ENCODE measurements at regions not wholly inside any gene's neighbourhood (a gene's known extent, or its start where the extent isn't known, plus 50 kb on each side); places are given as distances from the start of the nearest gene placed in this dataset.
A peak's percentile ranks its signal among the peaks of the same experiment; 100 is the strongest.
"Not testable (repeated sequence)": the region's sequence is repeated elsewhere in the genome, so short reads cannot be mapped to it uniquely, and the experiment has no call there.

DNA sequence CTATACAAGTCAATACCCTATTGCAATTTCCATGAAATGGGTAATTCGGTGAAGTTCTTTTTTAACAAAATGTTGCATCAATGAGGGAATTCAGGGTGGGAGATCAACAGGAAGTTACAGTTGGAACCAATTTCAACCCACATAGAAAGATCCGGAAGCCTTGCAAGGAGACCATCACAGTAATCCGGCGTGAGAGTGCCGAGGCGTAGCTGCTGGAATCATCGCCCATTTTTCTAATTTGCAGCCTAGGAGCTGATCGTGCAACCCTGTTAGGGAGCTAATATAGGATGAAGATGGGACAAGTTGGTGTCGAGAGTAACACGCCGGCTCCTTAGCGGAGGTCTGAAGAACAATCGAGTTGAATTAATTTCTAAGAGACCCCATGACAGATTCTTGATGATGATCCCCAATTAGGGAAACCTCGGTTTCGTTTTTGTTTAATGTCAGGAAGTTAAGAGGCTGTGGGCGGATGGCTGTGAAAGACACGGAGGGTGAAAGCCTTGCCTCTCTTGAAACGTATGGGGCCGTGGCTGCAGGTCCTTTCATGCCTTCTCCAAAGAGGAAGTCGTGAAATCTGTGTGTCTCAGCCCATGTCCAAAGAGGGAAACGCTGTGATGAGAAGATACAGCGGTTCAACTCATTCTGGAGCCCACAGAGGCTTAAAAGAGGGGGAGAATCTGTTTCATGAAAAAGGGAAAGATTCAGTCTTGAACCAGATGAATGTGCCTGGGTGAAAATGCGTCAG is 51.2 kb upstream of the CARD11 start:
- FAIRE-seq = peak; percentile 78

DNA sequence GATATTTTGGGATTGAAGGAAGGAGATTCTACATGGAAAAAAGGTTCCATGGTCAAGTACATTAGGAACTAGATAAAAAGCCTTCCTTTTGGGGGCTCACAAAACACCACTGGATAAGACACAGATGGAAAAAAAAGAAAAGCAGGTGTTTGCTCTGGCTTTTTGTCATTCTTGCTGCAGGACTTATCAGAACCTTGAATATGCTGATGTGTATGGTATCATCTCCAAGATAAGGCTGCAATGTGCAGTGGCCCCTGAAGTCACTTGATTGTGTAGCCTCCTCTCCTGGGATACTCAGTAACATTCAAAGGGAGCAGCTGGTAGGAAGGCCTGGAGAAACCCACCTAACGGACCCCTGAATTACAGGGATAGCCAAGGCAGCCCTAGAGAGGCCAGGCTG is 54.1 kb upstream of the CARD11 start:
- FAIRE-seq = no peak
- no peak for DNase-seq (ENCODE audit: low spot score)

More for the DNA sequence above, 51.2 kb upstream of the CARD11 start:
- no peak for DNase-seq (ENCODE audit: low spot score)

DNA sequence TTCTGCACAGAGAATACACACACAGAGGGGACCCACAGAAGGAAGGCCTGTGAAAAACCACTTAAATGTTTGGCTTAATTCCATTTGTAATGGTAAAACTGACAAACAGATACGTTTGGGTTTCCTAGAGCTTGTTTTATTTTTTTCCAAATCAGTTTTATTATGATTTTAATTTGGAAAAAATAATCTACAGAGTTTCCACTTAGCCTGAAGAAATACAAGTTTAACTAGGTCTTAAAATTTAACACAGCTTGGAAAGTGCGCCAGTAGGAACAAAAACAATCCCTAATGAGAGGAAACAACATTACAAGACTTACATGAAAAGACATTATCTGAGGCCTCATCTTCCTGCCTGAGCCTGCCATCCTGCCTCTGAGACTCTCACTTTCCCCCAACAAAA is 58.5 kb upstream of the CARD11 start:
- DNase-seq (ENCODE audit: low spot score) (no peak), FAIRE-seq (peak; percentile 85)

DNA sequence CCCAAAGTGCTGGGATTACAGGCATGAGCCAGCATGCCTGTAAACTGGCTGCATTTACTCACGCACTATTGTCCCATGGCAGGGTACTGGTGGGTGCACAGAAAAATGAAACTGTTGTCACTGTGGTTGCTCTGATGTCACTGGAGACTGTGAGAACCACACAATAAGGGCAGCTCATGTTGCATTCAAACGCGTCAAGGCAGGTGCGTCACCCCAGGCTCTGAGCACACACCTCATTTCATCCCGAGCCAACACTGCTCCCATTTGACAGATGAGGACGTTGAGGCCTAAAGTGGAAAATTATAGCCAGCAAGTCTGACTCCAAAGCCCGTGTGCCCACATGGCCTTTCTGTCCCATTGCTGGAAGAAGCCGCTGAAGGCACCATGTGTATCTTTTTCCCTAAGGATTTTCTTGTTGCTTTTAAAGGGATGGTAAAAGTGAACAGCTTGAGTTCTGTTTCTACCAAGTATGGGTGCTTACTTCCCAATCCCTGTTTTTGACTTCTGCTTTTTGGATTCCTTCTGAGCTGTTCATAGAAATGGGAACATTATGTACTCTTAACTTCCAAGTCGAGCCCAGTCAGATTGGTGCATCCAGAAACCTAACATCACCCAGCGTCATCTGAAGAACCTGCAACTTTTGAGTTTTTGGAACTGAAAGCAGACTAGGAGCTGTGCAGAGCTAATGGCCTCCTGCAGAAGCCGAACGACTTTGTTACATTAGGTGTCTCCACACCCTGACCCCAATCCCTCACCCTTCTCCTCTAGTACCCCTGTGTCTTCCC is 60.1 kb upstream of the CARD11 start:
- no peak for DNase-seq (ENCODE audit: low spot score)
- FAIRE-seq = peak; percentile 76

- peak; percentile 84 for FAIRE-seq
- DNase-seq (ENCODE audit: low spot score) = no peak
Observed at GRCh38 chr7:3105856-3106255, 62.2 kb upstream of the CARD11 start.

- FAIRE-seq (peak; percentile 50), DNase-seq (ENCODE audit: low spot score) (no peak)
Observed at GRCh38 chr7:3106361-3106826, 62.7 kb upstream of the CARD11 start.

DNA sequence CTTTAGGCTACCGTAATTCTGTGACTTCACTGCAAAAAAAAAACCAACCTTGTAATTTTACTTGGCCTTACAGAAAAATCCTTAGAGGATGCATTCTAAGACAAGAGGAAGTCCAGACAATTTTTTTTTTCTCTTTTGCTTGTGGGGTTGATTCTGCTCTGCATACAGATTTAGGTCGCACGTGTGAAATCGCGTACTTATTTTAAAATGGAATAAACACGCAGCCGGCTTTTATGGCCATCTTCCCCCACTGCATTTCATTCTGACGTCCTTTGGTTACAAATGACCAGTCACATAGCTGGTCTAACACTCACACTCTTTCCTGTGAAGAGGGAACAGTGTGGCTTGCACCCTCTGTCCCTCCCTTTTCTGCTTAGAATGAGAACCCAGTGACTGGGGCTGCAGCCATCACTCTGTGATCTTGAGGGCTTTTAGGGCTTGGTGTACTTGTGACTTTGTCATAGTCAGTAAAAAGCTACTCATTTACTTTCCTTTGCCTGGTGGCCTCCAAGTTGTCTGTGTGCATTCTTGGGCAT is 63.6 kb upstream of the CARD11 start:
- FAIRE-seq (peak; percentile 70), DNase-seq (ENCODE audit: low spot score) (no peak)

- no peak for DNase-seq (ENCODE audit: low spot score)
- FAIRE-seq = peak; percentile 35
Observed at GRCh38 chr7:3107889-3108570, 64.4 kb upstream of the CARD11 start.

GRCh38 chr7:3109311-3109915 is 65.7 kb upstream of the CARD11 start:
- peak; percentile 77 for FAIRE-seq

GRCh38 chr7:3112479-3113134 is 68.9 kb upstream of the CARD11 start:
- DNase-seq (ENCODE audit: low spot score) (no peak), FAIRE-seq (peak; percentile 98)

More at GRCh38 chr7:3109311-3109915, 65.7 kb upstream of the CARD11 start:
- no peak for DNase-seq (ENCODE audit: low spot score)

DNA sequence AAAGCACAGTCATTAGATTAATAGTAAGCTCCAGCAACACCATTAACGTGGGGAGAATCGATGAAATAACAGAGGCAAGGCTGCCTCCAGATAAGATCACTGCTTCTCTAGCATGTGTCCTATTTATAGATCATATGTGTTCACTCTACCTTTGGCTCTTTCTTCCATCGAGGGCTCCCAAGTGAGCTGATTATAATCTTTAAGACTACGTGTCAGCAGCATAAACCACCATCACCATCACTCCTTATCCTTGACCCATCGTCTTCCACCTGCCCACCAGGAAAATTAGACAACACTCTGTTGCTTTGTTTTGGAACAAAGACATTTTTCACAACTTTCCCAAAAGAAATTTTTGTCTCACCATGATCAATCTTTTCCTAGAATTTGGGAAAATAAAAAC is 71.2 kb upstream of the CARD11 start:
- DNase-seq (ENCODE audit: low spot score) (no peak), FAIRE-seq (no peak)

- FAIRE-seq (no peak), DNase-seq (ENCODE audit: low spot score) (no peak)
Observed at GRCh38 chr7:3117081-3117480, 73.4 kb upstream of the CARD11 start.

DNA sequence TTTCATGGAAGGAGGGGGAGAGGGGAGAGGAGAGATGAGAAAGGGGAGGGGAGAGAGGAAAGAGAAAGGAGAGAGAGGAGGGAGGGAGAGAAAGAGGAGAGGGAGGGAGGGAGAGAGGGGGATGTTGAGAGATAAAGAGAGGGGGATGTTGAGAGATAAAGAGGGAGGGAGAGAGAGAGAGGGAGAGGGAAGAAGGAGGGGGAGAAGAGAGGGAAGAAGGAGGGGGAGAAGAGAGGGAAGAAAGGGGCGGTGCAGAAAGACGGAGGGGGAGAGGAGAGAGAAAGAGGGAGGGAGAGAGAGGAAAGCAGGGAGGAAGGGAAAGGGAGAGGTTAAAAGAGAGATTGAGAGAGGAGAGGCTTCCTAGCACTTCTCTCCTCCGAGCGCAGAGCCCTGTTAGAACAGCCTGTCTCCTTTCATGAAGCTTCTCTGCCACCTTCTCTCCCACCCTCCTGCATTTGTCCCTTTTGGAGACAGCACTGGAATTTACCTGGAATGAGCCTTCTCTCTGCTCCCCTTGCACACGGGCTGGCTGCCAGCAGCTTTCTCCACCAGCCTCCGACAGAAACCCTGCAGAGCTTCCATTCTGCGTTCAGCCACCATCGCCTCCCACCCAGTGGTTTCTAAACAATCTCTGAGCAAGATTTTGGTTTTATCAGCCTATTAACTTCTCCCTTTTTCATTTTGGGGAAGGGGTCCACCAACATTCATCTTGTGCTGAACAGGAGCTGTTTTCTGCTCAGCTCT is 74.0 kb upstream of the CARD11 start:
- peak; percentile 57 for DNase-seq (ENCODE audit: low spot score)
- FAIRE-seq = no peak

- not testable (repeated sequence) for DNase-seq (ENCODE audit: low spot score); FAIRE-seq
Observed at GRCh38 chr7:3119352-3119927, 75.8 kb upstream of the CARD11 start.

- peak; percentile 99 for FAIRE-seq
Observed at GRCh38 chr7:3119963-3120362, 76.3 kb upstream of the CARD11 start.

DNA sequence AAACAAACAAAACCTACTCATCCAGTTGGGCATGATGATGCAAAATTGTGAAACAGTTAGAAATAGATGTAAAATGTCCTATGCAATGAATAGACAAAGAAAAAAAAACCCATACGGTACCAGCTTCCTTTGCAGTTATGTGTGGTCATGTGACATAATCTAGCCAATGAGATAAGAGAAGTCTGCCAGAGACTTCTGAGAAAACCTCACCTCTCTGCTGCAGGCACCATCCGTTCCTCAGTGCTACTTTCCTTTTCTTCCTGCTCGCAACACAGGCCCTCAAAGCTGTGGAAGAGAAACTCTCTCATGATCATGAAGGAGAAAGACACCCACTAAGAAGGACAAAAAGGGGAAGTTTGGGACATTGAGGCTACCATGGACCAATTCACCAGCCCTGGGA is 76.8 kb upstream of the CARD11 start:
- DNase-seq (ENCODE audit: low spot score) (no peak), FAIRE-seq (no peak)

More at GRCh38 chr7:3119963-3120362, 76.3 kb upstream of the CARD11 start:
- DNase-seq (ENCODE audit: low spot score) = no peak

DNA sequence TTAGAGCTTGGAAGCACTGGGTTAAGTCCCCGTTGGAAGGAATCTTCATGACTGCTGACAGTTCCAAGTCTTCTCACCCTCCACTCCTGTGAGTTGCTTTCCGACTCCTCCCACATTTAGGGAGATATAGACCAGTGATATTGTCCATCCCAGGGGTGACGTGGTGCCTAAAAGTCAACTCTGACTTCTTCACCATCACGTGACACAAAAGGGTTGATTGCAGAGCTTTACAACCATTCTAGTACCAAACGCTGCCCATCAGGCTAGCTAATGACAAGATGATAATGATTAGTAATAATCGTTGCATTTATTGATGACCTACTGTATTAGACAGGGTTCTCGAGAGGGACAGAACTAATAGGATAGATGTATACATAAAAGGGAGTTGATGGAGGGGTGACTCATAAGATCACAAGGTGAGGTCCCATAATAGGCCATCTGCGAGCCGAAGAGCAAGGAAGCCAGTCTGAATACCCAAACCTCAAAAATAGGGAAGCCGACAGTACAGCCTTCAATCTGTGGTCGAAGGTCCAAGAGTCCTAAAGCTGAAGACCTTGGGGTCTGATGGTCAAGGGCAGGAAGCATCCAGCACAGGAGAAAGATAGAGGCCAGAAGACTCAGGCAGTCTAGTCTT is 85.3 kb upstream of the CARD11 start:
- DNase-seq (ENCODE audit: low spot score) (no peak), FAIRE-seq (peak; percentile 94)

DNA sequence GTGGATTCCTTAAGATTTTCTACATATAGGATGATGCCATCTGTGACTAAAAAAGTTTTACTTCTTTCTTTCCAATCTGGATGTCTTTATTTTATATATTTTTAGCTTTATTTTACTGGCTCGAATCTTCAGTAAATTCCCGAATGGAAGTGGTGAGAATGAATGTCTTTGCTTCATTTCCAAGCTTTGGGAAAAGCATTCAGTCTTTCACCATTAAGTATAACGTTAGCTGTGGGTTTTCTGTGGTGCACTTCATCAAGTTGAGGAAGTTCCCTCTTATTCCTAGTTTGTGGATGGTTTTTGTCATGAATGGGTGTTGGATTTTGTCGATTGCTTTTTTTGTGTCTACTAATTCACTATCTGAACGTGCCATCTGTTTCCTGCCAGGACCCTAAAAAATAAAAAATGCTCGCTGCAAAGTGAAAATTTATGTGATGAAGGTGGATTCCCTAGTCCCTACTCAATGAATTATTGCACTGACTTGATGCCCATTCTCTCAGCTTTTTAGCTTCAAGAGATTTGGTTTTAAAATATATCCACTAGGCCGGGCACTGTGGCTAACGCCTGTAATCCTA is 90.2 kb upstream of the CARD11 start:
- FAIRE-seq = no peak
- DNase-seq (ENCODE audit: low spot score) = no peak

DNA sequence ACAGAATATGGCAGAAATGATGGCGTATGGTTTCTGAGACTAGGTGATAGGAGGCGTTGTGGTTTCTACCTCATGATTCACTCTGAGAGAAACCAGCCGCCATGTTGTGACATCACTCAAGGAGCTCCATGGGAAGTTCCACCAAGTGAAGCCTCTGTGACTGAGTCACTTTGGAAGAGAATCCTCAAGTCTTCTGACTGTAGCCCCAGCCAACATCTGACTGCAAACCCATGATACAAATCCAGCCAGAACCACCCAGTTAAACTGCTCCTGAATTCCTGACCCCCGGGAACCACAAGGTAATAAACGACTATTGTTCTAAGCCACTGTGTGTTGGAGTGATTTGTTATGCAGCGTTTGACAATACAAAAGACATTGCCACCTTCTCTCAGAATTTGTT is 91.1 kb upstream of the CARD11 start:
- FAIRE-seq = peak; percentile 5
- DNase-seq (ENCODE audit: low spot score) = no peak

Measured in urothelium cell line (cell line).